ENCODE measurements at regions not wholly inside any gene's neighbourhood (a gene's known extent, or its start where the extent isn't known, plus 50 kb on each side); places are given as distances from the start of the nearest gene placed in this dataset.
"Not testable (repeated sequence)": the region's sequence is repeated elsewhere in the genome, so short reads cannot be mapped to it uniquely, and the experiment has no call there.

DNA sequence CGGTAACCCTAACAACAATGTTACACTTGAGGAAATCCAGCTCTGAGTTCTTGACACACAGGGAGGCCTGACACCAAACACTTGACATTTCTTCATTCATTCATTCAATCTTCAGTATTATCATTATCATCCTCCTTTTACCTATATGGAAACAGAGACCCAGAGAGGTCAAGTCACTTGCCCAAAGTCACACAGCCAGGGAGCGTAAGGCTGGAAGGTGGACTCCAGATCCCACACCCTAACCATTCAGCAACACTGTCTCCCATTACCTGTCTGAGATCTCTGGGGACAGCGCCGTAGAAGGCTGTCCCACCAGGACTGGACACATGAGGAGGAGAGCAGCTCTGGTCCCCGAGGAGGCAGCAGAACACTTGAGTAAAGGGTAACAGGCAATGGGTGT lies 101.4 kb downstream of the SYF2 start:
- DNase-seq: no peak

DNA sequence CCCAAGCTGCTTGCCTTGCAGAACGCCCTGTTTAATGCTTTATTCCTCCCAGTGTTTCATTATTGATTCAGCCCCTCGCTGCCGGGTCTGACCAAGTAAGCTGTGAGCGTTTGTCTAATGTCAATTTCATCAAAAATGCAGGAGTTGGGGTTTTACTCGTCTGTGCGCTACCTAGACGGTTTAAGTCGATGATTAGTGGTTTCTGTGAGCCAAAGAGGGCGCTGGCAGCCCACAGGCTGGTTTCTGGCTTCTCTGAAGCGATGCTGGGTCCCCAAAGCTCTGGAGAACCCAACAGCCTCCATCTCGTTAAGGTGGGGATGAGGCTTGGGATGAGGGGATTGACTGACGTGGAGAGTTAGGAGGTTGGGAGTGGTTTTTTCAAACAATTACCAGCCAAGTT lies 102.9 kb downstream of the SYF2 start:
- no peak for DNase-seq

DNA sequence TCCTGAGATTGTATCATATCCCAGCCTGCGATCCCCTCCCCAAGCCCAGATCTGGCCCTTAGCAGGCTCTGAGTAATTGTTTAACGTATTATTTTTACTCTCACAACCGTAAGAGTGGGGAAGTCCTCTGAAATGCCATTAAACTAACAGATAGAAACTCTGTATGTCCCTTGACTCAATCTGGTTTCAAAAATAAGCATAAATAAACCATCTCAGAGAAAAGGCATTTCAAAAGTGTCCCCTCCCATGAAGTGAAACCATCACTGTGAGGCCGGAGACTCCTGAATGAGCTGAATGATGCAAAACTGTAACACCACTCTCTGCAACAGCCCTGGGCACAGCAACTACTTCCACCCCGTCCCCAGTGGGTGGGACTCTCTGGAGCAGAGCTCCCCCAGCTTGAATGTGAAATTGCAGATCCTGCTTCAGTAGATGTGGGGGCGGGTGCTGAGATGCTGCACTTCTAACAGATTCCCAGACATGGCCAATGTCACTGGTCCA lies 104.1 kb downstream of the SYF2 start:
- DNase-seq: no peak

DNA sequence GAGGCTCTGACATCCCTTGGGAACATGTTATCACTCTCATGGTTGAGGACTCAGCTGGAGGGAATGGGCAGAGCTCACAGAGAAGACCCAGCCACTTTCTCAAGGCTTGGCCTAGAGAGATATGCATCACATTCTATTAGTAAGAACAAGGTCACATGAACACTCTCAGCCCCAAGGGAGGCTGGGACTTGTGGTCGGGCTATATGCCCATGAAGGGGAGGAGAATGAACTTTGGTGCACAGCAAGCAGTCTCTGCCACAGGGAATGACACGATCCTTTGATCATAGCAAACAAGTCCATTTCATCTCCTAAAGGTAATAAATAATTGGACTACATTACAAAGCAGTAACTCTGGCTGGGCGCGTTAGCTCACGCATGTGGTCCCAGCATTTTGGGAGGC lies 105.7 kb downstream of the SYF2 start:
- no peak for DNase-seq

DNA sequence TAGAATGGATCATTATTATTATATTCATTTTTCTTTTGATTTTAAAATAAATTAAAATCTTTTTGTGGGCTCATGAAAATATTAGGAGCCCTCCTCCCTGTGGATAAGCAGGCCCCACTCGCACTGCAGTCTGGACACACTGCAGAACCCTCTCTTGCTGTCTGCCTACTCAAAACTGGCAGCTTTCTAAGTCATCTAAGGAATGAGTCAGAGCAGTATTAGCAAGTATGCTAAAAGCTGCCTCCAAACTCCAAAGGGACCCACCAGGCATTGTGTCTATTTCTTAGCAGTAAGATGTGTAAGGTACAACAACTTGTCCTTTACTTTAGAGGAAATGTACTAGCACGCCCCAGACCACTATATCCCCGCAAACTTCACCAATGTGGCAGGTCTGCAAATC lies 108.8 kb downstream of the SYF2 start:
- no peak for DNase-seq

DNA sequence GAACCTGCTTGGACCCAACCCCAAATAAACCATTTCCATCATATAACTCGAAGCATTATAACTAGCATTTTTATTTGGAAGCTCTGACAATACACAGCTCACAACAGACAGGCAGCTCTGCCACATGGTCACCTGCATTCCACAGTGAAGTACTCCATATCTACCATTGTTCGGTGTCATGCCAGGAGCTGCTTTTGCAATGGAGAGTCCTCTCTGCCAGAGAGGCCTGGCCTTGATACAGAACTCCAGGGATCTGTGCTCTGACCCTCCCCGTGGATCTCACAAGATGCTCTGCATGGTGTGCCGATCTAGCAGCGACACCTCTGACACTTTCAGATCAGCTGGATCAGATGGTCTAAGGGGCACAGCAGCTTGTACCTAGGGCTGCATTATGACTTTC lies 109.6 kb downstream of the SYF2 start:
- DNase-seq: no peak

DNA sequence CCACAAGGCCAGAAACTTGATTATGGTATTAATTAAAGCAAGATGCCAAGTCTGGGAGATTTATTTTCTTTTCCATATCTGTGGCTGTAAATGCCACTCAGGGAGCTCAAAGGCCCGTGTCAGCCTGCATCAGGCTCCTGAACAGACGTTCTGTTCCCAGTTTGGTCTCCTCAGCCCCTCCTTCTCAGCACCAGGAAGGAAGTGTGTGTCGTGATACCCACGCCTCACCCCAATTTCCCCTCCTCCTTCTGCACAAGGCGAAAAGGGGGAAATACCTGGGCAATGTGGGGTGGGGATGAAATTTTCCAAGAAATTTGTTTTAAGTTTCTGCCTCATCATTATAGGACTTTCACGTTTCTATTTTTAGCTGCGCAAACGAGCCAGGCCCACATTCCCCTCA lies 112.0 kb downstream of the SYF2 start:
- no peak for DNase-seq

DNA sequence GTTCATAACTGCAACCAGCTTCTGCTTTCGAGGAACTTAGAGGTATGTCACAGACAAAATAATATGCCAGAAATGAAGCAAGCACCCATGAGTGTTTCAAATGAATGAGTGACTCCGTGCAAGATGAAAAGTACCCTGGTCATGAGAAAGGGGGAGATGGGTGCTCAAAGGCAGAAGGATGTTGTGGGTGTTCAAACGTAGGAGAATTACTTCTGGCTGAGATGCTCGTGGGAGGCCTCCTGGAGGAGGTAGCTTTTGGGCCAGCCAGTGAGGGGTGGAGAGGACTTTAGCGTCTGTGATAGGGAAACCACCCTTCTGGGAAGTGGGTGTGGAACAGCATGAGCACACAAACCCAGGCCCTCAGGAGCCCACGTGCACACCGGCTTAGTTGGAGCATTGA lies 113.8 kb downstream of the SYF2 start:
- DNase-seq: no peak

DNA sequence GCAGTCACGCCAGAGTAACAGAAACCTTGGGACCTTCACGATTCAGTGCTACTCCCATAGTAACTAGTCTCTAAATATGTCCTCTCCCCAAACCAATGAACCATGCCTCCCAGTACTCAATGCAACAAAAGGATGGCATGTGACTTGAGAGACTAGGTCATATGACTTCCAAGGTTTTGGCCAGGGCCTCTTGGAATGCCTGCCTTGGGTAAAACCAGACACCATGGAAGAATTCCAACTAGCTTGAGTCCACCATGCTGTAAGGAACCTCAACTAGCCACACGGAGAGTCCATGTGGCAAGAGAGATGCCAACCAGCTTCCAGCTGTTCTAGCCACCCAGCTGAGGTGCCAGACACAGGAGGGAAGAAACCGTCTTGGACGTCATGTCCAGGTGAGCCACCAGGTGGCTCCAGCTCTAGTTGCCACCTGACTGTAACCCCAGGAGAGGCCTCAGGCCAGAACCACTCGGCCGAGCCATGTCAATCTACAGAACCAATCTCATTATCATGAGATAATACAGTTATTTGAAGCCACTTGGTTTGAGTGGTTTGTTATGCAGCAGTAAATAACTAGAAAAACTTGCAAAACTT lies 115.0 kb downstream of the SYF2 start:
- no peak for DNase-seq

DNA sequence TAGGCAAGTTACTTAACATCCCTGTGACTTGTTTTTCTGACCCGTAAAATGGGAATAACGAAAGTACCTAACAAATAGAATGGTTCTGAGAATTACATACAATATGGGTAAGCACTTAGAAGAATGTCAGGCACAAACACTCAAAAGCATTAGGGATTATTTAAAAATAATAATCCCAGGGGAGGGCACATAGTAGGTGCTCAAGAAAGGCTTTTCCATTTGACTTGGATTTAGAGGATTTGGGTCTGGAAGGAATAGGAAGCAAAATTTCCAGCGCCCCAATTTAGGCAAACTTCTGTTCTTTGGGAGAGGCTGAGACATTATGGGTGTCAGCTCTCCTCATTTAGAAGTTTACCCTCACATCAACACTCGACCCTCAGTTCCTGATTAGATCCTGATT lies 115.5 kb downstream of the SYF2 start:
- no peak for DNase-seq

DNA sequence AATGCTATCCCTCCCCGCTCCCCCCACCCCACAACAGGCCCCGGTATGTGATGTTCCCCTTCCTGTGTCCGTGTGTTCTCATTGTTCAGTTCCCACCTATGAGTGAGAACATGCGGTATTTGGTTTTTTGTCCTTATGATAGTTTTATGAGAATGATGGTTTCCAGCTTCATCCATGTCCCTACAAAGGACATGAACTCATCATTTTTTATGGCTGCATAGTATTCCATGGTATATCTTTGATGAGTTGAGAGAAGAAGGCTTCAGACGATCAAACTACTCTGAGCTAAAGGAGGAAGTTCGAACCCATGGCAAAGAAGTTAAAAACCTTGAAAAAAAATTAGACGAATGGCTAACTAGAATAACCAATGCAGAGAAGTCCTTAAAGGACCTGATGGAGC lies 116.2 kb downstream of the SYF2 start:
- DNase-seq: not testable (repeated sequence)

DNA sequence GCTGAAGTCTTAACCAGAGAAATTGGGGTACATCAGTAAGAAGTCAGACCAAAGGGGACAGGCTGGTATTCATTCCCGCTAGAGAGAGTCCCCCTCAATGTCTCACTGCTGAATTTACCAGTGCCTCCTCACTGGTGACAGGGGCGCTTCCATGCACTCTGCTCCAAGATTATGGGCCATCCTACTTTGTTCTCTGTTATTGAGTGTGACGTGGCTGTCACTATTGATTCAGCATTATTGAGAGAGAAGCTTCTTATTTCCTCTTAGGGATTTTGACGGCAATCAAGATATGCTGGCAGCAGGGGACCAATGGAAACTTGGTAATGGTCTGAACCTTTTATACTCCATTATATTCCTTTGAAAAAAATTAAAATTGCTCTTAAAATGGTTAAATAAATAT lies 118.6 kb downstream of the SYF2 start:
- no peak for DNase-seq

DNA sequence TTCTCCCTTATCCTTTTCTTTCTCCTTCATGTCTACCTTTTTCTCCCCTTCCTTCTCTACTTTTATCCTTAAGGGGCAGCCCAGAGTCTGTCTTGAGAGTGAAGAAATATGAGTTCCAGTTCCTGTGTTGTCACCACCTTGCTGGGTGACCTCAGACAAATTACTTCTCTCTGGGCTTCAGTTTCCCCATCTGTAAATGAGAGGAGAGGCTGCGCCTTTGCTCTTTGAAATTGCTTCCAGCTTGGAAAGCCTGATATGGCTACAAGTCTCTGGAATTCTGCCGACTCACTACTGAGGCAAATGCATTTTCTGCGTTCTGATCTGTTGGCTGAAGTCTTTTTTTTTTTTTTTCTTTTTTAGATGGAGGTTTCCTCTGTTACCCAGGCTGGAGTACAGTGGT lies 119.2 kb downstream of the SYF2 start:
- DNase-seq: no peak

DNA sequence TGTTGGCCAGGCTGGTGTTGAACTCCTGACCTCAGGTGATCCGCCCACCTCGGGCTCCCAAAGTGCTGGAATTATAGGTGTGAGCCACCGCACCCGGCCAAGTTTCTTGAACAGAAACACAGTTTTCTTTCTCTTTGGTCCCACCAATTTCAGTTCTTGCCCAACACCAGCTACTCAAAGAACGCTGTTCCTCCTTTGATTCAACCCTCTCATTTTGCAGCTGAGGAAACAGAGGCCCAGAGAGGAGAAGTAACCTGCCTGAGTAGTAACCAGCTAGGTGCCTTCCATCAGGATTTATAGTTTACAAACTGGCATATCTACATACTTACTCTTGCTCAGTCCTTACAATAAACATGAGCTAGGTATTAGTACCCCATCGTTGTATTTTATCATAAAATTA lies 119.9 kb downstream of the SYF2 start:
- no peak for DNase-seq

DNA sequence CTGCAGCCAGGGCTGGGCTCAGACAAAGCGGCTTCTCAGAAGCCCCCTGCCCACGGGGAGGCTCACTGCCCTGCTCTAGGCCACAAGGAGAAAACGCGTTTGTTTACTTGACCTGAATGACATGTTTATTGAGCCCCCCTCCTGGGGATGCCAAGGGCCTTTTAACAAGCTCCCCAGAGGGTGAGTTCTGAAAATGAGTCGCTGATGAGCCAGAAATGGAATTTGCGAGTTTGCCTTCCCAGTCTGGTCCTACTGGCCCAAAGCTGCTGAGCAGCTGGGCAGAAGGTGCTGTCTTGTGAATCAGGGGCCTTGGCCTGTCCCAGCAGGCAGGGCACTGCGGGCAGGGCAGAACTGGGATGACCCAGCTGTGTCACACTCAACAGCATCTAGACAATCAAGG lies 120.6 kb downstream of the SYF2 start:
- DNase-seq: no peak

DNA sequence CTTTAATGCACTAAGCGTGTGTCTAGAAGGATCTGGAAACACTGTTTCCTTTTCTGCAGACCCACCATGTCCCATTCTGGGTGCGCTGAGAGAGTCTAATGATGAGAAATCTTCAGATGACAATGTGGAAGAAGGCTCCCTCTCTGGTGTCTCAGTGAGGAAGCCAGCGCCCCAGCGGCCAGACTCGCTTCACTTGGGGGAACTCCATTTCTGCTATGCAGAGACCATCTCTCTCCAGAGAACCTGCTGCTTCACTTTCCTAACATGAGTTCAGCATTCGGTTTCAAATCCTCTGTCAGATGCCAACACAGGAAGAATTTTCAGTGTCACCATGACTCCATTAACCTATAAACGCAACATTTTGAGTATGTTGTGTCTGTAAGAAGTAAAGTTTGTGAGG lies 121.8 kb downstream of the SYF2 start:
- no peak for DNase-seq

DNA sequence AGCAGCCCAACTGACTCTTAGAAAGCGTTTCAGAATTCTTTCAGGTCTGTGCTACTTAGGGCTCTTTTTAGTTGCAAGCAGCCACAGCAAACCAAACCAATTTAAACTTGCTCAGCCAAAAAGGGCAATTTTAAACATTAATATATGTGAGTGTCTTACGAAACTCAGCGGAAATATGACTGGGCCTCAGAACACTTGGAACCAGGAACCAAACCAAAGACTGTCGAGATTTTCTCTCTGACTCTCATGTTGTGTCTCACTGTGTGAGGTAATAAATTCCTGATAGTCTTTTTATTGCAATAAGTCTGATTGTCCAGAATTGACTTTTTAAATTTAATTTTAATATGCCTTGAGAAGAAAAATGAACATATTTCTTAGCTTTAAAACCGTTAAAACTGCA lies 122.3 kb downstream of the SYF2 start:
- DNase-seq: no peak

DNA sequence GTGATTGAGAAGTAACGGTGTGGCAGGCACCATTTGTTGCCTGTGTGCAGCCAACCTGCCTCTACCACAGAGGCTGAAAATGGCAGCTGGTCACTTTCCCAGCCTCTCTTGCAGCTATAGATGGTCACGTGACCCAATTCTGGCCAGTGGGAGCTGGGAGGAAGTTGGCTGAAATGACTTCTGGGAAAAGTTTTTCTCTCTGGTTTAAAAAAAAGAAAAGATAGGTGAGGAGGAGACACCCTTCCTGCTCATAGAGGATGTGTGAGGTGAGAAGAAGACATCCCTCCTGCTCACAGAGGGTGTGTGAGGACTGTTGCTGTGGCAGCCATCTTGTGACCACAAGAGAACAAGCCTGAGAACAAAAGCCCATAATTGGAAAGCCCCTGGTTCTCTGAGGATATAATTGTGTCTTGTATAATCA lies 122.8 kb downstream of the SYF2 start:
- no peak for DNase-seq

DNA sequence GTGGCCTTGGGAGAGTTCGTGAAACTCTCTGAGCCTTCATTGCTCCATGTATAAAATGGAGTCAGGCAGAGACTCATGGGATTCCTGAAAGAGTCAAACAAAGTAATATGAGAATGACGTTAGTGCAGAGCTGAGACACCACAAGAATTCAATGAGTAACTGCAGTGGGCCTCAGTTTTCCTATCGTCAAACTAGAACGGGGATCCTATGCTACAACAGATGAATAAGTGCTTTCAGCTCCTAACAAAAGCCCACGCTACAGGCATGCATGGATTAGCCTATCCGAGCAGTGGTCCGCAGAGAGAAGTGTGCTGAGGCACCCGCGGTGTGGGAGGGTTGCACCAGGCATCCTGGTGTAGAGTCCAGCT lies 124.7 kb downstream of the SYF2 start:
- DNase-seq: no peak

DNA sequence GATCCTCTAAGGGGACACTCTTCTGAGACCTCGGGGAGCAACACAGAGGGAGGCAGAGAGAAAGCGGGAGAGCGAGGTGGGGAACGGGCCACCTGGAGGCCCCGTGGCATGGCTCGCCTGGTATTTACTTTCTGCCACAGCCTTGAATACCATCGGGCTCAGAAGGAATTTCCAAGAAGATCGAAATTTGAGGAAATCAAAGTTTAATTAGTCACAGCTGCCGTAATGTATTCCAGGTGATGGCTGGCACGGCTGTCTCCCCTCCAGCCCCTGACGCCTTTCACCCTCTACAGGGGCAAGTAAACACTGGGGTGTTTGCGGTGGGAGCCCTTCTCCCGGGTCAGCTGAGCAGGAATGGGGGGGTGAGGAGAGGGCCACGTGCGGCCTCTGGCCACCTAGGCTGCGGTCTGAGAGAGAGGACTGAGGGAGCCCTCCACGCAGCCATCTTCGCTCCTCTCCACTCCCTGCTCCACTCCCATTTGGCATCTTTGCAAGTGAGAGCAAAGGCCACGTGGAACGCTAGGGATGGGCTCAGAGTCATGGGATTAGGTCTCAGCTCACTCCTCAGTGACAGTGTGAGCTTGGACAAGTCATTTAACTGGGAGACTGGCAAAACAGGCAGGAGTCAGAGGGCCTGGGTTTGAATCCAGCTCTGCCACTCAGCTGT lies 125.2 kb downstream of the SYF2 start:
- DNase-seq: no peak

DNA sequence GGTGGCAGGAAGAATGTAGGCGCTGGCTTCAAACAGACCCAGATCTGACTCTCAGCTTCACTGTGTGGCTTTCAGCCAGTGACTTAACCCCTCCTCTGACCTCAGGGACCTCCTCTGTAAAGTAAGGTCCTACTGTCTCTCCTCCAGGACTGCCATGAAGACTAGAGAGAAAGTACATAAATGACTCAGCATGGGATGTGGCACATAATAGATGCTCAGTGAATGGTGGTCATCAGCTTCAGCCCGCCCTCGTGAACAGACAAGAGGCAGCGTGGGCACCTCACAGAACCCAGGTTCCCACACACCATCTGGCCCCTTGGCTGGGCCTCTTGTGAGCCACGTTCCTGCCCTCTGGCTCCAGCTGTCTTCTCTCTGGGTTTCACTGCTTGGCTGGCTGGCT lies 126.0 kb downstream of the SYF2 start:
- no peak for DNase-seq

DNA sequence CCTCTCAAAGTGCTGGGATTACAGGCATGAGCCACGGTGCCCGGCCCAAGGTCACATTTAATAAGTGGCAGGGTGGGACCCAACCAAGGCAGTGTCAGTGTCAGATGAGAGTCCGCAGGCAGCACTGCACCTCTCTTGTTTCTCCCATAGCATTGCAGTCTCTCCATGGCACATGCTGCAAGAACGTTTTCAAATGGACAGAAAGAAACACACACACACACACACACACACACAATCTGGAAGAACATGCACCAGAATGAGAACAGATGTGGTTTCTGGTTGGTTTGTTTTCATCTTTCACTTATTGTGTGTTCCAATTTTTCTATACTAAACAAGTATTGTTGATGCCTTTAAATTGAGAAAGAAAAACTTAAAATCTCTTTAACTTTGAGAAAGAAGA lies 126.5 kb downstream of the SYF2 start:
- no peak for DNase-seq

DNA sequence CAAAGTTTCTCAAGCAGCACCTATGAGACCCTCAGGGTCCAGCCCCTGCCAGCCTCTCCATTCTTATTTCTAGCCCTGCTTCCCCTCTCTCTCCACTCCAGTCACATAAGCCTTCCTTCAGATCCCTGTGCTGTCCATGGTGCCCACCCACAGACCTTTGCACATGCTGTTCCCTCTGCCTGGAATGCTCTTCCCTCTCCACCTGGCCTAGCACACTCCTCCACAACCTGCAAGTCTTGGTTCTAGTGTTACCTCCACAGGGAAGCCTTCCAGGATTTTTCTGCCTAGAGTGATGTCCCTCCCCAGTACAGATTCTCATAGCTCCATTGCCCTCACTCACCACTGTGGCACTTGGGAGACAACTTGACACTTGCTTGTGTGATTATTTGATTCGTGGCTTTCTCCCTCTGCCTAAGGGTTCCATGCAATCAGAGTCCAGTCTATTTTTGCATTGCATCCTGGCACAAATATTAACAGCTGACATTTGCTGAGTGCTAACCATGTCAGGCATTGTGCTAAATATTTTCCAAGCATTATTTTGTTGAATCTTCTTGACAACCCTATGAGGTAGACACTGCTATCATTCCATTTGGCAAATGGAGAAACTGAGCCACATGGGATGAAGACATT lies 127.3 kb downstream of the SYF2 start:
- DNase-seq: no peak

DNA sequence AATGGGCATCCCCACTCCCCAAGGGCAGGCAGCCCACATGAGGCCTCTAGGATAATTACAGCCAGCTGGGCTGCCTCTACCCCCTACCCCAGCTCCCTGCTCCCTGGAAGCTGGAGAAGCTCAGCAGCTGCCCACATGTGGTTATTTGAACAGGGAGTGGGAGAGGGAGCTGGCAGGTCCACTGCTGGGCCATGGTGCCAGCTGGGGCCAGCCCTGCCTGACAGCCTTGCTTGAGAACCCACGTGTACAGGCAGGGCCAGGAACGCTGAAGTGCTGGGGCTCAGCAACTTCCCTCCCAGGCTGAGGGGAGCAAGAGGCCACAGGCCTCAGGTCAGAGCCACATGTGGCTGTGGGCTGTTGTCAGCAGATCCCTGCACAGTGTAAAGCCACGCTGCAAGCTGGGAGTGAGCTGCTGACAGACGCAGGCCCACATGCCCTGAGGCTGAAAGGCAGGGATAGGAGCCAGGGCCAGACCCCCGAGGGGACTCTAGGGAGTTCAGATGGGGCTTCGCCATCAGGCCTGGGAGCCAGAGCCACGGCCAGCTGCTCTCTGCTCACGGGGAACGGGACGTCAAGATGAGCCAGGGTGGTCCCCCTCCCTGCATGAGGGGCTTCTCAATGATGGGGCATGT lies 129.0 kb downstream of the SYF2 start:
- DNase-seq: no peak
